ENCODE measurements at regions not wholly inside any gene's neighbourhood (a gene's known extent, or its start where the extent isn't known, plus 50 kb on each side); places are given as distances from the start of the nearest gene placed in this dataset.

GRCh38 chr10:63759335-63759734, 238.1 kb downstream of the REEP3 start:
- BruUV-seq (replicated peaks): no TSS peak
- no peaks in the 10 kb centered on the region for H3K36me3 Mint-ChIP-seq (ENCODE audit: insufficient read depth, unreplicated experiment)
- no peak for DNase-seq
- TF ChIP-seq CTCF (IDR thresholded peaks at IDR 0.05; ENCODE audit: unreplicated experiment): no peak
- H3K9me3 Mint-ChIP-seq (ENCODE audit: low read depth, unreplicated experiment): no peaks in the 10 kb centered on the region
- CTCF ChIA-PET: no interaction called here
- intact Hi-C loops (cut with micrococcal nuclease; ENCODE audit: unreplicated experiment): no loop called here
- H3K27me3 Mint-ChIP-seq (ENCODE audit: unreplicated experiment): peaks cover 30% of the 10 kb centered on the region
- no peak overlapping the region for H3K27ac Mint-ChIP-seq (ENCODE audit: unreplicated experiment)
- peaks cover 9% of the 10 kb centered on the region for H3K4me1 Mint-ChIP-seq (ENCODE audit: low read depth, unreplicated experiment)
- H3K4me3 Mint-ChIP-seq (ENCODE audit: low read depth, unreplicated experiment): no peak overlapping the region

GRCh38 chr10:63760034-63760707, 239.0 kb downstream of the REEP3 start:
- BruUV-seq (replicated peaks): no TSS peak
- intact Hi-C loops (cut with micrococcal nuclease; ENCODE audit: unreplicated experiment): no loop called here
- H3K4me1 Mint-ChIP-seq (ENCODE audit: low read depth, unreplicated experiment): peaks cover 9% of the 10 kb centered on the region

GRCh38 chr10:63760708-63761047, 239.5 kb downstream of the REEP3 start:
- Mint-ChIP-seq H3K36me3 (ENCODE audit: insufficient read depth, unreplicated experiment) (no peaks in the 10 kb centered on the region), H3K4me1 (ENCODE audit: low read depth, unreplicated experiment) (peaks cover 9% of the 10 kb centered on the region), H3K4me3 (ENCODE audit: low read depth, unreplicated experiment) (no peak overlapping the region), H3K27me3 (ENCODE audit: unreplicated experiment) (peaks cover 30% of the 10 kb centered on the region), H3K27ac (ENCODE audit: unreplicated experiment) (no peak overlapping the region), H3K9me3 (ENCODE audit: low read depth, unreplicated experiment) (no peaks in the 10 kb centered on the region)
- CTCF ChIA-PET: no interaction called here
- BruUV-seq (replicated peaks): no TSS peak
- intact Hi-C loops (cut with micrococcal nuclease; ENCODE audit: unreplicated experiment): no loop called here
- DNase-seq: no peak
- TF ChIP-seq CTCF (IDR thresholded peaks at IDR 0.05; ENCODE audit: unreplicated experiment): no peak

More at GRCh38 chr10:63760034-63760707, 239.0 kb downstream of the REEP3 start:
- no peak overlapping the region for H3K4me3 Mint-ChIP-seq (ENCODE audit: low read depth, unreplicated experiment)
- TF ChIP-seq CTCF (IDR thresholded peaks at IDR 0.05; ENCODE audit: unreplicated experiment): no peak
- no peaks in the 10 kb centered on the region for H3K9me3 Mint-ChIP-seq (ENCODE audit: low read depth, unreplicated experiment)
- CTCF ChIA-PET: no interaction called here
- no peak for DNase-seq
- H3K27ac Mint-ChIP-seq (ENCODE audit: unreplicated experiment): no peak overlapping the region
- peaks cover 30% of the 10 kb centered on the region for H3K27me3 Mint-ChIP-seq (ENCODE audit: unreplicated experiment)
- H3K36me3 Mint-ChIP-seq (ENCODE audit: insufficient read depth, unreplicated experiment): no peaks in the 10 kb centered on the region

GRCh38 chr10:63761243-63761642, 240.0 kb downstream of the REEP3 start:
- Mint-ChIP-seq H3K27me3 (ENCODE audit: unreplicated experiment) (peaks cover 30% of the 10 kb centered on the region), H3K27ac (ENCODE audit: unreplicated experiment) (no peak overlapping the region), H3K36me3 (ENCODE audit: insufficient read depth, unreplicated experiment) (no peaks in the 10 kb centered on the region), H3K9me3 (ENCODE audit: low read depth, unreplicated experiment) (no peaks in the 10 kb centered on the region), H3K4me3 (ENCODE audit: low read depth, unreplicated experiment) (no peak overlapping the region), H3K4me1 (ENCODE audit: low read depth, unreplicated experiment) (peaks cover 9% of the 10 kb centered on the region)
- BruUV-seq (replicated peaks): no TSS peak
- no peak for DNase-seq
- CTCF ChIA-PET: no interaction called here
- no peak for TF ChIP-seq CTCF (IDR thresholded peaks at IDR 0.05; ENCODE audit: unreplicated experiment)
- intact Hi-C loops (cut with micrococcal nuclease; ENCODE audit: unreplicated experiment): no loop called here
